ENCODE measurements at regions not wholly inside any gene's neighbourhood (a gene's known extent, or its start where the extent isn't known, plus 50 kb on each side); places are given as distances from the start of the nearest gene placed in this dataset.

DNA sequence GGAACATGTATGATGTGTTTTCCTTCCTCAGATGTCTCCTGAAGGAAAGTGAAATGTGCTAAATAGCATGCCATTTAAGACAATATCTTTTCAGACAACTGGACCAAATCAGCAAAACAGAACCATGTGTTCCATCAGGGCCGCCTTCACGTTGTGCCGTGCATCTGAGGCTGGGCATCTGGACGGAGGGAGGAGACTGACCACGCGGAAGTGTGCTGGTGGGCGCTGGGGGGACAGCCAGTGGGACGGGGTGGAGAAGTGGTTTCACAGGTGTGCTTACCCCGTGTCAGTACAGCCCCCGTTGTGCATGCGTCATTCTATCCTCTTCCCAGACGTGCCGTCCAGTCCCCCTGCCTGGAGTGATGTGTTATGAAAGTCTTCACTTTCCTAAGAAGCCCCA, 342.1 kb upstream of the FAT1 start:
- TF ChIP-seq, protein P1, sequence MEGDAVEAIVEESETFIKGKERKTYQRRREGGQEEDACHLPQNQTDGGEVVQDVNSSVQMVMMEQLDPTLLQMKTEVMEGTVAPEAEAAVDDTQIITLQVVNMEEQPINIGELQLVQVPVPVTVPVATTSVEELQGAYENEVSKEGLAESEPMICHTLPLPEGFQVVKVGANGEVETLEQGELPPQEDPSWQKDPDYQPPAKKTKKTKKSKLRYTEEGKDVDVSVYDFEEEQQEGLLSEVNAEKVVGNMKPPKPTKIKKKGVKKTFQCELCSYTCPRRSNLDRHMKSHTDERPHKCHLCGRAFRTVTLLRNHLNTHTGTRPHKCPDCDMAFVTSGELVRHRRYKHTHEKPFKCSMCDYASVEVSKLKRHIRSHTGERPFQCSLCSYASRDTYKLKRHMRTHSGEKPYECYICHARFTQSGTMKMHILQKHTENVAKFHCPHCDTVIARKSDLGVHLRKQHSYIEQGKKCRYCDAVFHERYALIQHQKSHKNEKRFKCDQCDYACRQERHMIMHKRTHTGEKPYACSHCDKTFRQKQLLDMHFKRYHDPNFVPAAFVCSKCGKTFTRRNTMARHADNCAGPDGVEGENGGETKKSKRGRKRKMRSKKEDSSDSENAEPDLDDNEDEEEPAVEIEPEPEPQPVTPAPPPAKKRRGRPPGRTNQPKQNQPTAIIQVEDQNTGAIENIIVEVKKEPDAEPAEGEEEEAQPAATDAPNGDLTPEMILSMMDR (IDR thresholded peaks at IDR 0.05) = no peak
- TF ChIP-seq EZH2 (IDR thresholded peaks at IDR 0.05) = no peak

All from neural progenitor cell (in vitro differentiated cells).